ENCODE measurements at regions not wholly inside any gene's neighbourhood (a gene's known extent, or its start where the extent isn't known, plus 50 kb on each side); places are given as distances from the start of the nearest gene placed in this dataset.

- Histone ChIP-seq H3K4me3 (ENCODE audit: low read length) (no peak overlapping the region), H3K4me1 (ENCODE audit: control insufficient read depth, low read length) (peaks cover 29% of the 10 kb centered on the region), H4K20me1 (ENCODE audit: control insufficient read depth, insufficient read depth, low read depth, low read length) (no peaks in the 10 kb centered on the region), H3K27me3 (ENCODE audit: control insufficient read depth, low read length) (no peaks in the 10 kb centered on the region), H3K9me3 (ENCODE audit: control insufficient read depth, insufficient read depth, low read length) (peaks cover 3% of the 10 kb centered on the region; the same call in 1 of the 2 replicates), H3F3A (ENCODE audit: control insufficient read depth, insufficient read depth) (no peaks in the 10 kb centered on the region), H3K79me2 (ENCODE audit: control insufficient read depth, low read length) (no peaks in the 10 kb centered on the region), H3K4me2 (ENCODE audit: low read length) (no peak overlapping the region), H3K27ac (ENCODE audit: low read depth, low read length) (no peak overlapping the region), H3K9me2 (replicated peaks; ENCODE audit: control insufficient read depth, low read length) (no peaks in the 10 kb centered on the region), H3K36me3 (ENCODE audit: control insufficient read depth, low read length) (peaks cover 13% of the 10 kb centered on the region)
- TF ChIP-seq EZH2phosphoT487 (IDR thresholded peaks at IDR 0.05; ENCODE audit: borderline replicate concordance, low read length), result no peak
Measured at GRCh38 chr3:67821135-67821534, 166.7 kb upstream of the SUCLG2 start.

GRCh38 chr3:67819447-67819846 lies 165.0 kb upstream of the SUCLG2 start:
- Histone ChIP-seq H3K9me2 (replicated peaks; ENCODE audit: control insufficient read depth, low read length) (no peaks in the 10 kb centered on the region), H3K27ac (ENCODE audit: low read depth, low read length) (no peak overlapping the region), H4K20me1 (ENCODE audit: control insufficient read depth, insufficient read depth, low read depth, low read length) (no peaks in the 10 kb centered on the region), H3K4me2 (ENCODE audit: low read length) (no peak overlapping the region), H3K4me1 (ENCODE audit: control insufficient read depth, low read length) (peaks cover 29% of the 10 kb centered on the region), H3K36me3 (ENCODE audit: control insufficient read depth, low read length) (peaks cover 13% of the 10 kb centered on the region), H3K27me3 (ENCODE audit: control insufficient read depth, low read length) (no peaks in the 10 kb centered on the region), H3F3A (ENCODE audit: control insufficient read depth, insufficient read depth) (no peaks in the 10 kb centered on the region), H3K4me3 (ENCODE audit: low read length) (no peak overlapping the region), H3K9me3 (ENCODE audit: control insufficient read depth, insufficient read depth, low read length) (peaks cover 3% of the 10 kb centered on the region; the same call in 1 of the 2 replicates), H3K79me2 (ENCODE audit: control insufficient read depth, low read length) (no peaks in the 10 kb centered on the region)
- peak; percentile 66 for TF ChIP-seq CTCF (IDR thresholded peaks at IDR 0.05; ENCODE audit: low read depth, low read length, poor library complexity, severe bottlenecking)
- no peak for TF ChIP-seq EZH2phosphoT487 (IDR thresholded peaks at IDR 0.05; ENCODE audit: borderline replicate concordance, low read length)

GRCh38 chr3:67809370-67809935 lies 155.0 kb upstream of the SUCLG2 start:
- Histone ChIP-seq H3K27me3 (ENCODE audit: control insufficient read depth, low read length) (no peaks in the 10 kb centered on the region), H3K27ac (ENCODE audit: low read depth, low read length) (no peak overlapping the region), H3K4me2 (ENCODE audit: low read length) (no peak overlapping the region), H3F3A (ENCODE audit: control insufficient read depth, insufficient read depth) (no peaks in the 10 kb centered on the region), H3K79me2 (ENCODE audit: control insufficient read depth, low read length) (no peaks in the 10 kb centered on the region), H3K36me3 (ENCODE audit: control insufficient read depth, low read length) (no peaks in the 10 kb centered on the region), H3K4me3 (ENCODE audit: low read length) (no peak overlapping the region), H3K9me2 (replicated peaks; ENCODE audit: control insufficient read depth, low read length) (no peaks in the 10 kb centered on the region), H3K4me1 (ENCODE audit: control insufficient read depth, low read length) (no peaks in the 10 kb centered on the region), H3K9me3 (ENCODE audit: control insufficient read depth, insufficient read depth, low read length) (peaks cover 5% of the 10 kb centered on the region; the same call in 1 of the 2 replicates), H4K20me1 (ENCODE audit: control insufficient read depth, insufficient read depth, low read depth, low read length) (no peaks in the 10 kb centered on the region)
- no peak for TF ChIP-seq CTCF (IDR thresholded peaks at IDR 0.05; ENCODE audit: low read depth, low read length, poor library complexity, severe bottlenecking)
- TF ChIP-seq EZH2phosphoT487 (IDR thresholded peaks at IDR 0.05; ENCODE audit: borderline replicate concordance, low read length), result no peak

- H4K20me1 ChIP-seq (ENCODE audit: control insufficient read depth, insufficient read depth, low read depth, low read length), result no peaks in the 10 kb centered on the region
- no peak overlapping the region for H3K27ac ChIP-seq (ENCODE audit: low read depth, low read length)
- no peaks in the 10 kb centered on the region for H3K27me3 ChIP-seq (ENCODE audit: control insufficient read depth, low read length)
- H3K36me3 ChIP-seq (ENCODE audit: control insufficient read depth, low read length), result no peaks in the 10 kb centered on the region
- H3K9me3 ChIP-seq (ENCODE audit: control insufficient read depth, insufficient read depth, low read length), result peaks cover 7% of the 10 kb centered on the region; the same call in 1 of the 2 replicates
- no peak overlapping the region for H3K4me3 ChIP-seq (ENCODE audit: low read length)
- no peaks in the 10 kb centered on the region for H3K4me1 ChIP-seq (ENCODE audit: control insufficient read depth, low read length)
- H3K79me2 ChIP-seq (ENCODE audit: control insufficient read depth, low read length), result no peaks in the 10 kb centered on the region
- no peaks in the 10 kb centered on the region for H3K9me2 ChIP-seq (replicated peaks; ENCODE audit: control insufficient read depth, low read length)
- H3K4me2 ChIP-seq (ENCODE audit: low read length), result no peak overlapping the region
- no peaks in the 10 kb centered on the region for H3F3A ChIP-seq (ENCODE audit: control insufficient read depth, insufficient read depth)
- TF ChIP-seq EZH2phosphoT487 (IDR thresholded peaks at IDR 0.05; ENCODE audit: borderline replicate concordance, low read length), result no peak
- no peak for TF ChIP-seq CTCF (IDR thresholded peaks at IDR 0.05; ENCODE audit: low read depth, low read length, poor library complexity, severe bottlenecking)
Measured at GRCh38 chr3:67808906-67809305, 154.5 kb upstream of the SUCLG2 start.
